ENCODE measurements at regions not wholly inside any gene's neighbourhood (a gene's known extent, or its start where the extent isn't known, plus 50 kb on each side); places are given as distances from the start of the nearest gene placed in this dataset.
"Not testable (repeated sequence)": the region's sequence is repeated elsewhere in the genome, so short reads cannot be mapped to it uniquely, and the experiment has no call there.

DNA sequence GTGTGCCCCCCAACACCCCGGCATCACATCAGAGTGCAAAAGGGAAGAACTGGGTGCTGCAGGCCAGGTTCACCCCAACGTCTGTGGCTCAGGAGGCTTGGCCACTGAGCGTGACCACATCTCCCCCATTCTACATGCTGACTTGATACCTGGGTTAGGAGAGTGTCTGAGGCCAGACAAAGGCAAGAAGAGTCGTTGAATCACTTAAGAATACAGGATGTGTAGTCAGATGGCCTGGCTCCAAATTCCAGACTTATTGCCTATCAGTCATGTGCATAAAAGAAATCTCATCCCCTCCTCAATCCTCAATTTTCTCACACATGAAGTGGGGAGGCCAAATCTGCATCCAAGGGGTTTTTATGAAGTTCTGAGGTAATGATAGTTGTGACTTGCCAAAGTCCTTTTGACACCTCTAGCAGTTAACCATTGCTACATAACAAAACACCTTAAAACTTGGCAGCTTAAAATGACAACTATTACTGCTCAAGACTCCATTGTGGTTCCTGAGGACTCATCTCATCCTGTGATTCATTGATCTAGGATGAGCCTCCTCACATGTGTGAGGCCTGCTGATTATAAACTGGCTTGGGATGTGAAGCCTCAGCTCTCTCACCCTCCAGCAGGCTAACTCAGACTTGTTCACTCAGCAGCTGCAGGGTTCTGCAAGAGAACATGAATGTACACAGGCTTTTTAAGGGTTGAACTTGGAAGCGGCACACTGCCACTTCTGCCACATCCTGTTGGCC is 138.8 kb upstream of the TLE3 start:
- no peak for DNase-seq

DNA sequence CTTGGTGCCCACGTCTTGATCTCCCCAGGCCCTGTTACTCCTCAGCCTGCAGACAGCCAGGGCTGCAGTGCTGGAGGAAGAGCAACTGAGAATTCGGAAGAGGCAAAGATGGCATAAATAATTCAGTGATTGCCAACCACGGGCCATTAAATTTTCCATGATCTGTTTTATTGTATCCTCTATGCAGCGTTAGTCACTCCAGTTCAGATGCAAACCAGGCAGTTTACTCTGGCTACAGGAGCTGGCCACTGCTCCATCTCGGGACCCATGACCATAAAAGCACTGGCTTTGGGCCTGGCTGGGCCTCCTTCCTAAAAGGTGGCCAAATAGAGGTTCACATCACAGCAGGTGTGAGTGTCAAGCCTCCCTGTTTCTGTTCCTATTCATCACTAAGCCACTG is 137.6 kb upstream of the TLE3 start:
- DNase-seq = no peak

DNA sequence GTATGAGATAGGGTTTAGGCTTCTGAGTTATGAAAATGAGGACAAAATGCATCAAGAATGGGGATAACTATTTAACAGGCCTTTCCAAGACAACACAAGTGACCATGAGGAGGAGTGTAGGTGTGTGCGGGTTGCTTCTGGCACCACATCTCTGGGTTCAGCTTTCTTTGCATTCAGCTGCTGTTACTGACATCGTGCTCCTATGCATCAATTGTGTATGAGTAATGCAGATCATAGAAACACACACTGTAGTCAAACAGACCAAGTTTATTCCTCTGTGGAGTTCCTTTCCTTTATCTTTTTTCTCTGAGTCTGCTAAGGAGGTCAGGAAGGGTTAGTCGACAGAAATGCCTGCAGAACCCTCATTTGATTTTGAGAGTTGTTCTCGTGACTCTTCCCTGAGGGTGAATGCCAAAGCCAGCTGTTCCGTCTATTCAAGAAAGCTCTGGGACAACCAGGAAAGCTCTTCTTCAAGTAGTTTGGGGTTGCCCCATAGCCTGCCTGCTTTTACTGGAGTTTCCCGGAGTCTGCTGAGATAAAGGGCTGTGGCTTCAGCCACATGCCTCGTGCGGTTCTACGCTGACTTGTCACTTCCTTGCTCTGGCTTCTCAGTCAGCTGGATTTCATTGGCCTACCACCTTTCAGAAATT is 136.7 kb upstream of the TLE3 start:
- DNase-seq = no peak

DNA sequence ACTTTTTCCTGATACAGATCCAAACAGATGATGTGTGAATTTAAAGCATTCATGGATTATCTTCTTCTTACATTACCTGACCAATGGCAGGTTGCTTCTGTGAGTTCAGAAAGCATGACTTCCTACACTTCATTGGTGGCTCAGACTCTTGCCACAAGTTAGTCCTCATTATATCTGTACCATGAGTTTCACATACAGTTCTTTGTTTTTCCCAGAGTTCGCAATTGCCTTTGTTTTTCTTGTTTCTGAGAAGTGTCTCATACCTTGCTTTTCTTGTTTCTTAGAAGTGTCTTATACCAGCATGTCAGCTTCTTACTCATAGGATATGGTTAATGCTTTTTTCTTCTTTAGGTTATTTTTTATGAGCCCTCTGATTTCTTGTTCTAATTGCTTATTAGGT is 133.8 kb upstream of the TLE3 start:
- DNase-seq = no peak

DNA sequence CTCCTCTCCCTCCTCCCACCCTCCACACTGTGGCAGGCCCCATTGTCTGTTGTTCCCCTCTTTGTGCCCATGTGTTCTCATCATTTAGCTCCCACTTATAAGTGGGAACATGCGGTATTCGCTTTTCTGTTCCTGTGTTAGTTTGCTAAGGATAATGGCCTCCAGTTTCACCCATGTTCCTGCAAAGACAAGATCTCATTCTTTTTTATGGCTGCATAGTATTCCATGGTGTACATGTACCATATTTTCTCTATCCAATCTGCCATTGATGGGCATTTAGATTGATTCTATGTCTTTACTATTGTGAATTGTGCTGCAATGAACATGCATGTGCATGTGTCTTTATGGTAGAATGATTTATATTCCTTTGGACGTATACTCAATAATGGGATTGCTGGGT is 130.2 kb upstream of the TLE3 start:
- DNase-seq = not testable (repeated sequence)

DNA sequence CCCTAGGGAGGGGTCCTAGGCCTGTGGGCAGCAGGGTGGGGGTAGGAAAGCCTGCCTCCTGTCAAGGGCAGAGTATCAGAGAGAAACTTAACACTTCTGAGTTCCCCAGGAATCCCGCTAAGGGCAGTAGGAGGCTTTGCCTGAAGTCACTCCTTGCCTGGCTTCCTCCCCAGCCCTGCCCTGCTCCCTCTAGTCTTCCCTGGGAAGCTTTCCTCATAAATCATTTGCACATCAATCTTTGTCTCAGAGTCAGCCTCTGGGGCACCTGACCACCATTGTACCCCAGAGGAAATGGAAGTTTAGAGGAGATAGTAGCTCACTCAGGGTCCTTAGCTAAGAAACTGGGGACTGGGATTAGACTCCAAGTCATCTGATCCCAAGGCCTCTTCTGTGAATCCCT is 129.4 kb upstream of the TLE3 start:
- DNase-seq = no peak

DNA sequence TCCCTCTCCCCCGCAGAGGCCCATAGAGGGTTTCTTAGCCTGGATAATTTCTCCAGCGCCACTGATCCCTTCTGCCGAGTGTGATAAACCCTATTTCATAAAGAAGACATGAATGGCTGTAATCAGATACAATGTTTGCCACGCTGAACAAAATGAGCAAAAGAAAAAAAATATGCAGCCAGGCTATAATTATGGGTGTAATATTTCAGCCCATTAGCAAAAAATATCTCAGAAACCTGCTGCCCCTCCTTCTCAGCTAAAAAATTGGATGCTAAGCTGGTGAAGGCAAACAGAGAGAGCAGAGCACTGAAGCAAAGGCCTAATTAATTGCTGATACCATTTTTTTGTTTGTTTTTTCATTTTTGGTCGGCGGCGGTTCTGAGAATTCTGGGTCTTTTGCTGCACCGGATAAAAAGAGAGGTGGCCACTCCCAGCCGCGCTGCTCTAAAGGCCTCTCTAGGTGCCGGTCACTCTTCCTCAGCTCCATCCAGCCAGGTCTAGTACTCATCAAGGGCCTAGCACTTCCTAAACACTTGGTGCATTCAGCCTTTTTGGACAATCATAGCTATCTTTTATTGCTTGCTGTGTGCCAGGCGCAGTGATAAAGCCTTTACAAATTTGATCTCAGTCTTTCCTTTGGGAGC is 128.7 kb upstream of the TLE3 start:
- no peak for DNase-seq

DNA sequence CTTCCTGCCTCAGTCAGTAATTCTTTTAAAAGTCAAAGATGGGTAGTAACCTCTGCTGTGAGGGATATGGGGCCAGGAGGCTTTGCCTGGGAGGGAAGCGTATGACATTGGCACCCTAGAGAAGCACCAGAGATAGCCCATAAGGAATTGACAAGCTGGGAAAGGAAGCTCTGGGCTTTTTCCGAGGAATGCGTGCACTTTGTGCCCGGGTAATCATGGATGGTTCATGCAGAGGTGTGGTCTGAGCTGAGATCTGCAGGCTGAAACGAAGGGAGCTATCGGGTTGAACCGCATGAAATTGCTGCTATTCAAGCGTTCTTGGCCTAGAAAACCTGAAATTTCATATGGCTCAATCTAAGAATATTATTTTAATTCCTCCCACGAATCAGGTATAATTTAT is 127.7 kb upstream of the TLE3 start:
- DNase-seq = no peak

DNA sequence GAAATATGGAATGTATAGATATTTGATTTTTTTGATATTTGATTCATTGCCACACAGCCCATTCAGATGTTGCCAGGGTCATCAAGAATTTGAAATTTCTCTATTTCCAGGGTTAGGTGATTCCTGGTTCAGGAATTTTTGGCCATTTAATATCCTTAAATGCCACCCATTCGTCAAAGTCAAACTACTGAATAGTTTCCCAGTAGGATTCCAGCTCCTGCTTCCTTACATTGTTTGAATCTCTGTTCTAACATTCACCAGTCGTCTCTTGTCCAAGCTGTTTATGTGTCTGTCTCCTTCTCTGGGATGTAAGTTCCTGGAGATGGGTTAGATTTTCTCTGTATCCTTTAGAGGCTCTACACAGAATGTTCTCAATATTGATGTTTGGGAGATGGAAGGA is 124.9 kb upstream of the TLE3 start:
- DNase-seq = no peak

DNA sequence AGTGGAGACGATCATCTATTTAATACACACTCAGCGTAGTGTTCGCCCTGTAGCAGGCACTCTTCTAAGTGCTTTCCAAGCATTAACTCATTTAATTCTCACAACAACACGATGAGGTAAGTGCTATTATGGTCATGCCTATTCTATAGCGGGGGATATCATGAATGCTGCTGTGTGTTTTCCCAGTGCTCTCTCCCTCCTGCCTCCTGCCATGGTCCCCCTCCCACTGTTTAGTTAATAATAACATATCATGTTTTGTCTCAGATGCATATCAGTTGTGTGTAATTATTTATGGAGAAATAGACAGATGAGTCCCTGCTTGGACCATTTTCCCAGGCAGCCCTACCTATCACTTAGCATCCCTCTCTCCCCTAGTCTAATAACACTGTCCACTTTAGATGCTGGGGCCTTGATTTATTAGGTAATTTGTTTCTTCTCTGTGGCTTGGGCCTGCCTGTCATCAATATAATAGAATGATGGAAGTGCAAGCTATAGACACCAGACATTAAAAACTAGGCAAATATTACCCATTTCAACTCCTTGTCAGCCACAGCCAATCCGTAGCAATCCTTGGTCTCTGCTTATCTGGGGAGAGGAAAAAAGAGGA is 122.9 kb upstream of the TLE3 start:
- DNase-seq = no peak

DNA sequence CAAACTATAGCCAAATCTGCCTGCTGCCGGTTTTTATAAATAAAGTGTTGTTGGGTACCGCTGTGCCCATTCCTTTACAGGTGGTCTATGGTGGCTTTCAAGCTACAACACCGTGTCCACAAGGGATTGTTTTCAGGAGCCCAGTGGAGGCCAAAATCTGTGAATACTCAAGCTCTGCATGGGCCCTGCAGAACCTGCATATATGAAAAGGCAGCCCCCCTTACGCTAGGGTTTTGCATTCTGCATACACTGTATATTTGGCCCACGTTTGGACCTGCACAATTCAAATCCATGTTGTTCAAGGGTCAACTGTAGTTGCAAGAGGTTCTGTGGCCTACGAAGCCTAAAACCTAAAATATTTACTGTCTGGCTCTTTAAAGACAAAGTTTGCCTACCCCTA is 122.2 kb upstream of the TLE3 start:
- no peak for DNase-seq

DNA sequence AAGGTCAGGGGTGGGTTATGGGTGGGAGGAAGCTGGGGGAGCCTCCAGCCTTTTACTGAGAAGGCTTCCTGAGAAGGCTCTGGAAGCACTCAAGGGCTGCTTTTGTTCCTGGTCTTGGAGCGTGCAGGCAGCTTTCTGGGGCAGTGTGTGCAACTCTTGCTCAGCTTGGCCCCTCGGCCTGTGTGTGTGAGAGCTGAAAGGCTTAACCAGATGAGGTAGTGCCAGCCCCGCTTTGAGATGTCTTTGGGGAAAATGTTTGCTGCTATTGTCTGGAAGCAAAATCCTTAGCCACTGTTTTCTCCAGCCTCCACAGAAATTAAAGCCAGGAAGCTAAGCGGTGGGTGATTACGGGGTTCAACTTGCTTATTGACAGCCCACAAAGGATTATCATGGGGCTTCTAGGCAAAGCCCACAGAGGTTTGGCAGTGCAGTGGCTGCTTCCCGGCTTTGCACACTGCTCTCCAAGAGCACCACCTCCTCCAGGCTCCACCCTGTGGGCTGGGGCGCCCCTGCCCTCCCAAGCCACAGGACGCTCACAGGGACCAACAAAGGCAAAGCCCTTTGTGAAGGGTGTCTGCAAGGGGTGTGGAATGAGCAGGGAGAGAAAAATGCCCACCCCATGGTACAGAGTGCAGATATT is 121.7 kb upstream of the TLE3 start:
- no peak for DNase-seq

DNA sequence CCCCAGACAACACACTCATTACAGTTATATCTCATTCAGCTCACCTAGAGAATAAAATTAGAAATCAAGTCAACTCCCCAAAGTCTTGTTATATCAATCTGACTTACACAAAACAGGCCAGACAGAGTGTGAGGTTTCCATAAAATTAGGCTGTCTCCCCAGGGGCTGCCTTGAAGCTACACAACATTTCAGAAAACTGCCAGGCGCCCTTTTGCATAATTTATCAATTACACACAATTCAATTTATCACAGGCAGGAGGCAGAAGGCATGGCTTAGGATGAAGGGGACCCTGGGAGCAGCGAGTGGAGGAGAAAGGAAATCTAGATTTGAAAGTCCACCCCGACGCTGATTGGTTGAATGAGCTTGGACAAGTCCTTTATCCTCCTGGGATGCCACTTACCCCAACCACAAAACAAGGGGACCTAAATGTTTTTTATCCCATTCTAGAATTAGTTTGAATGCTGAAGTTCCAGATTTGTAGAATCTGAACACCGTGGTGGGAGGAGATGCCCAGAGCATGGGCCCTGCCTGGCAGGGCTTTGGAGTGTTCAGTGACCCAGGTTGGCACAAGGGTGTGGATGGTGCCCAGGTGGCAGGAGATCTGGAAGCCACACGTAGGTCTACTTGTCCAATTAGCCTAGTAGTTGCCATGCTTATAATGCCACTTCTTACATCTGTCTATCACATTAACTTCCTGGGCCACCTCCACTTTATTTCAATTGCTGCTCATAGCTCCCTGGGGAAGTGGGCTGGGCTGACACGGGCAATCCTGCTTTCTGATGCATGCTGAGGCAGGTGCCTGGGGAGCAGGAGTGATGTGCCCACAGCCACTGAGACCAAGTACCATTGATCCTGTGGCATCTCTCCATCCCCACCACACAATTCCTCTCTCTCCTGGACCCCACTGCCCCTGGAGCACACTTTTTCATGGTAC is 119.8 kb upstream of the TLE3 start:
- DNase-seq = no peak

DNA sequence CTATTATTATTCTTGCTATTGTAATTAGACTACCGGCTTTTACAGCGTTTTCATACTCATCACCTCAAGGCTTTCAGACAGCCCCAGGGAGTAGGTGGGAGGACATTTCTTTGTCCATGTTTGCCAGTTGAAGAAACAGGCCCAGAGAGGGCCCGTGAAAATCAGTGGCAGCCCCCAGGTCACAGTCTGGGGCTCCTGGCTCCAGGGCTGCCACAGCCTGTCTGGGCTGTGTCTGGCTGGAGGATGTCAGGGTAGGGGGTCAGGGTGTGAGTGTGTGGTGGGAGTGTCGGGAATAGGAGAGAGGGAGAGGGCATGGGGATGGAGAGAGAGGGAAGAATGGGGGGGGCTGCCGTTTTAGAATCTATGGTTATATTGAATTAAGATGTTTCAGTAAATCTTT is 118.2 kb upstream of the TLE3 start:
- no peak for DNase-seq

DNA sequence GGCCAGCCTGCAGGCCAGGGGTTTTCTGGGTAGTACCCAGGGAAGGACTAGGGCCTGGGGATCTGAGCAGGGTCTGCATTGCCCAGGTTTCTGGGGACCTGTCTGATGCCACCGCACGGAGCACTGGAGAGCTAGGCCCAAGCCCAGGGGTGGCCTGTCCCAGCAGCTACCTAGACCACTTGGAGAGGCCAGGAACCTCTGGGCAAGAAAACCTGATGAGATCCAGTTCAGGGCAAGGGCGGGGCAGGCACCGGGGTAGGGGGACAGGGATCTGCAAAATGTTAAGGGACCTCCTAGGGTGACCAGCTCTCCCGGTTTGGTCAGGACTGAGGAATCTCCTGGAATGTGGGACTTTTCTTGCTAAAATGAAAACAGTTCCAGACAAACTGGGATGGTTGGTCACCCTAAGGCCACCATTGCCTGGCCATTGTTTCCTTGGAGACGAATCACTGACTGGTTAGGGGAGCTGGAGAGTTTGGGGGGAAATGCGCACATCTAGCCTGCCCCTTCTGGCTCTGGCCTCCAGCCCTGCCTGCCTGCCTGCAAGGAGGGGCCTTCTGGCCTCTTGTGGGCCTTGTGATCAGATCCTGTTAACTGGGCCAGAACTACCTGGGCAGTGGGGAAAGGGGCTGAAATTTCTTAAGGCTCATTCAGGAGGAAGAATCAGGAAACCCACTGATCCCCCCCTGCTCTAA is 117.4 kb upstream of the TLE3 start:
- DNase-seq = no peak

DNA sequence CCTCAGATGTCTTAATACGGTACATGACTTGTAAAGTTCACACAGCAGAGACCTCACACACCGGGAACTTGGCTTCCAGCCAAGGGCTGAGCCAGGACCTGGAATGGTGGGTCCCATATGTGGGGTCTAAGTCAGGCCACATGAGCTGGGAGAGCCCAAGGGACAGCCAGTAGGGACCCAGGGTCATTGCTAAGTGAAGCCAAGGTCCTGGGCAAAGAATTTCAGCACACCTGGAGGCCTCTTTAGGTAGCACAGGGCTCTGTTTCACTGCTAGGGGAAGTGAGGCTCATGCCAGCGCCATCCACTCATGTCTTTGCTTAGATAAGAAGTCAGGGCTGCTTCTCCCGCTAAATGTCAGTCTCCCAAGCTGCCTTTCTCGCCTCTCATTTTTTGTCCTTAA is 116.6 kb upstream of the TLE3 start:
- no peak for DNase-seq

DNA sequence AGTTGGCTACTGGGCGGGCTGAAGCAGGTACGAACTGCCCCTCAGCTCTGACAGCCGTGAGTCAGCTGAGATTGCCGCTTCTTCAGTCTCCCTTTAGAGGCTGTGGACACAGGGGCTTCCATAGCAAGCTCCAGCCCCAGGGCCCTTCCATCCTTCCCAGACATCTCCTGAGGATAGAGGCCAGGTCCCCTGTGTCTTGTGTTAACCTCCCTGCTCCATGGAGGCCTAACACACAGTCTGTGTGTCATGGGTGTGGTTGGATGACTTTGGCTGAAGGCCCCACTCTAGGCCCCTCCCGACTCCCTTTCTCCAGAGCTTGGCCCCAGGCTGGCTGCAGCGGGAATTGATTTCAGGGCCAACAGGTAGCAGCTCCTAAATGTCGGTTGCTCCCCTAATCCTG is 116.1 kb upstream of the TLE3 start:
- DNase-seq = no peak

DNA sequence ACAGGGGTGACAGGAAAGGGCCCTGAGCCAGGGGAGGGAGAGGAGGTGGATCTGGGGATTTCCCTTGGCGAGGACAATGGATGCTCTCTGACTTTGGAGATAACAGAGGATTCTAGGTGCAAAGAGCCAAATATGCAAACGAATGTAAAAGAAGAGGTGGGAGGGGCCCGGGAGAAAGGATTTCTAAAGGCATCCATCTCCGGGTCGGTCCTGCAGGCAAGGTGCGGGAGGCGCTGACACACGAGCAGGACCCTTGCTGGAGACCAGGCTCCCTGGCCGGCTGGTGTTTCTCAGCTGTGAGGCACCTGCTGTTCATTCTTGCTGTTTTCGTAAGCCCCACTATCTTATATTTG is 115.2 kb upstream of the TLE3 start:
- no peak for DNase-seq

DNA sequence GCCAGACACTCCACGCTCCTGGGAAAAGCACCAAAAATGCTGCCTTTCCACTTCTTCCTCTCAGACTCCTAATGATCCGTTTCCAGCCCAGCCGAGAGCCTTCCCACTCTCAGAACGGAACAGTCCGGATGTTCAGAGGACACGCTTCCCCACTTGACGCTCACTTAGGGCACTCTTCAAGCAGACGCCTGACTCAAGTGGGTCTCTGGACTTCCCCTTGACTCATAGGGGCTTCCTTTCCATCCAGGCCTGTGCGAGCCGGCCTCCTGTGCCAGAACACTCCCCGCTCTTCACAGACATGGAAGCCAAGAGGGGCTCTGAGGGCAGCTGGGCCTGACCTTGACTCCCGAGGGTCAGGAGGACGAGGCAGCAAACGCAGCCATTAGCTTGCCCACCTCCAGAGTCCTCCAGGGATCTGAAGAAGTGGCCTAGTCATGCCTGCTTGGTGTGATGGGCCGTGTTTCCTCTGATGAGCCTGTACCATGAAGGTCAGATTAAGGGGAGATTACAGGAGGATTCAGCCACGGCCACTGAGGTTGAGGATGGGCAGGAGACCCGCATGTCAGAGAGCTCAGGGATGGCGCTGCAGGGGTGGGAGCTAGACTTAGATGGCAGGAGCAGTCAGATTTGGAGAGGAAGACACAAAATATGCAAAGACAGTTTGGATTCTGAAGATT is 114.7 kb upstream of the TLE3 start:
- DNase-seq = no peak

DNA sequence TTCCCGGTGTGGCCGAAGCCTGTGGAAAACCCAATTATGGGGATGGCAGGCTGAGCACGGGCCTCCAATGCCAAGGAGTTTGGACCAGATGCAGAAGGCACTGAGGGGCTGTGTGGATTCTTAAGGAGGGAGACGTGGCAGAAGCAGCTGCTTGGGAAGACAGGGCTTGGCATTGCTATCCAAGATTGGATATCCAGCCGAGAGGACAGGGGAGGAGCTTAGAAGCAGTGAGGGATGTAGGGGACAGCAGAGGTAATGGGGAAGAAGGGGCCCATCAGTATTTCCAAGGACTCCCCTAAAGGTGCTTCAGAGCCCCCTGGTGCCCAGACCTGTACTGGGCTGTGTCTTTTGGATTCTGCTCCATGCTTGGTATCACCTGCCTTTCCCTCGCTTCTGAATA is 112.8 kb upstream of the TLE3 start:
- no peak for DNase-seq

DNA sequence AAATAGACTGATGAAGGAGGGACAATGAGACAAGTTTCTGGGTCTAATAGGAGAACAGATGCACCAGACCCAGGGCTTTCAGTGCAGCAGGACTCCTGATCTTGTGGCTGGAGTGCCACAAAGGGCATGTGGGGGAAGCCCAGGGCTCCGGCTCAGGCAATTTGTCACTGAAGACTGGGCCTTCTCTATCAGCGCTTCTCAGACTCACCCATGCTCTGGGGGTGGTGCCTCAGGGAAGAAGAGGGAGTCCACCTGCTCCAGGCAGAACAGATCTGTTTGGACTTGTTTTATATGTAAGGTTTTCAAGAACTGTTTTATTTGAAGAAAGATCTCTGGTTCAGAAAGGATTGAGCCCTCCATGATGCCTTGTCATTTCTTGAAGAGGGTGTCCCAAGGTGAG is 112.4 kb upstream of the TLE3 start:
- no peak for DNase-seq
